Aorta (tissue), 5 donors: ENCODE measurements at regions not wholly inside any gene's neighbourhood (a gene's known extent, or its start where the extent isn't known, plus 50 kb on each side); places are given as distances from the start of the nearest gene placed in this dataset.

ENCODE experiments used
- ATAC-seq: fragments of 200-7000 bp; cut with Tn5 transposase; one replicate; pipeline ENCODE4 v1.9.1; 2022; ENCODE audit warnings: moderate library complexity; ENCODE audit not compliant: low FRiP score
- DNase-seq, 2 donors: peaks; one replicate each; pipeline ENCODE4 v3.0.0-alpha.2; 2020
- H3K27ac ChIP-seq, 2 donors: one replicate each; pipeline ENCODE4 v1.5.1; 2013; ENCODE audit warnings: low read length in 2 of 2, mild to moderate bottlenecking in 2 of 2, moderate library complexity in 2 of 2, control low read depth in 1 of 2, inconsistent platforms in 1 of 2, low read depth in 1 of 2
- H3K27me3 ChIP-seq, 2 donors: one replicate each; pipeline ENCODE4 v1.6.1; 2013; ENCODE audit warnings: control low read depth in 1 of 2, low read length in 1 of 2, mild to moderate bottlenecking in 1 of 2, moderate library complexity in 1 of 2; ENCODE audit not compliant: insufficient read depth in 2 of 2, control insufficient read depth in 1 of 2
- H3K36me3 ChIP-seq, 2 donors: one replicate each; pipeline ENCODE4 v1.6.1; 2013; ENCODE audit warnings: control low read depth in 1 of 2, low read length in 1 of 2, mild to moderate bottlenecking in 1 of 2; ENCODE audit not compliant: insufficient read depth in 2 of 2, control insufficient read depth in 1 of 2
- H3K4me1 ChIP-seq, 2 donors: one replicate each; pipeline ENCODE4 v1.6.1; 2013; ENCODE audit warnings: low read length in 2 of 2, control low read depth in 1 of 2, mild to moderate bottlenecking in 1 of 2, moderate library complexity in 1 of 2; ENCODE audit not compliant: insufficient read depth in 2 of 2, control insufficient read depth in 1 of 2
- H3K4me3 ChIP-seq, 2 donors: one replicate each; pipeline ENCODE4 v1.5.1; 2013; ENCODE audit warnings: low read length in 2 of 2, control low read depth in 1 of 2, mild to moderate bottlenecking in 1 of 2
- H3K9me3 ChIP-seq: one replicate; pipeline ENCODE4 v1.6.1; 2013; ENCODE audit warnings: mild to moderate bottlenecking, low read length; ENCODE audit not compliant: control insufficient read depth
- WGBS, 2 donors: extraction: QIAGEN DNeasy Blood & Tissue Kit; methylation state at CpG; one replicate each; pipeline ENCODE4 v1.1.7; 2013; 5-methylcytosine and 5-hydroxymethylcytosine counted together
- intact Hi-C, 2 donors: fragments of 100-400 bp; cut with DNase I; formaldehyde crosslinking; loops; one replicate each; pipeline versions ENCODE4 v1.14.2 to v1.15.0; 2022
- donor health status: healthy with polysubstance abuse.
- donor health status: Bipolar disorder and iron deficiency.
- donor health status: DM: no; HTN: no; CAD: no.
- donor health status: DM: no; HTN: no; CAD: no.
- donor health status: DM: yes; HTN: yes; CAD: no.

DNA sequence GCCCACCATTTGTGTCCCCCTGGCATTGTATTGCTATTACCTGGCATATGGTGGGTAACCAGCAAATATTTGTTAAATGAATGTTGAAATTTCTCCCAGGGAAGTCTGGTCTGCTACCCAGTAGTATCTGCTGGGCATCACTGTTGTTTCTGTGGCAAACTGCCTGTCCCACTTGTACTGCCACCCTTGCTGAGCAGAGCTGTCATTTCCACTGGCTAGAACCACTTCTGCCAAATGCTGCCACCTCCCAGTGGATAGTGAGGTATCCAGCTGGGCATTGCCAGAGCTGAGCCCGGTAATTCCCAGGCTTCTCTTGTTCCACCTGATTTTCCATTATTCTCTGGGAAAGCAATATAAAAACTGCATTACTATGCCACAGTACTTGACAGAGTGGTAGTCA is 186.7 kb upstream of the NOCT start:
- intact Hi-C loops: no loop called here
- H3K27me3 ChIP-seq: peaks cover 0 to 2% of the 10 kb centered on the region in 2 donors
- DNase-seq (no peak), ATAC-seq (no peak)
- H3K36me3 ChIP-seq: no peaks in the 10 kb centered on the region
- 89 to 93% methylated on average over 1 of the region's 1 CpG for WGBS, 2 donors
- no peaks in the 10 kb centered on the region for H3K4me1 ChIP-seq
- H3K4me3 ChIP-seq: no peak overlapping the region
- peaks cover 1% of the 10 kb centered on the region for H3K9me3 ChIP-seq
- H3K27ac ChIP-seq: no peak overlapping the region

GRCh38 chr4:138826754-138827153 is 188.8 kb upstream of the NOCT start:
- WGBS, 2 donors: 4 to 9% methylated on average over 2 of the region's 2 CpGs
- H3K4me1 ChIP-seq: no peaks in the 10 kb centered on the region
- H3K27me3 ChIP-seq: no peaks in the 10 kb centered on the region
- ATAC-seq (no peak), DNase-seq (no peak)
- peaks cover 1% of the 10 kb centered on the region for H3K9me3 ChIP-seq
- H3K27ac ChIP-seq: no peak overlapping the region
- H3K4me3 ChIP-seq: no peak overlapping the region
- no peaks in the 10 kb centered on the region for H3K36me3 ChIP-seq
- intact Hi-C loops: no loop called here

DNA sequence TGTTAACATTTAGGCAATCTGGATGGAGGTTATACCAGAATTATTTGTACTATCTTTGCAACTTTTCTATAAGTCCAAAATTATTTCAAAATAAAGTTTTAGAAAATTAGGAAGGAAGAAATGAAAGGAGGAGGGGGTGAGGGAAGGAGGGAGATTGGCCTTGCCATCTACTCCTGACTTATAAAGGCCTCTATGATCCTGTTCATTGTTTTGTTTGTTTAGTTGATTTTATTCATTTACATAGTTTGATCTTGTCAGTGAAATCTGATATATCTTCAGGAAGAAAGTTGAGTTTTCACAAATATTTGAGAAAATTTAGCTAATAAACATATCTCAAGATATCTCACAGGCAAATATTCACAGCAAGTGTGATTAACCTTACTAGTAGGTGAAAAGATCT is 189.3 kb upstream of the NOCT start:
- H3K4me3 ChIP-seq: no peak overlapping the region
- DNase-seq (no peak), ATAC-seq (no peak)
- H3K9me3 ChIP-seq: peaks cover 1% of the 10 kb centered on the region
- no peaks in the 10 kb centered on the region for H3K36me3 ChIP-seq
- H3K27me3 ChIP-seq: no peaks in the 10 kb centered on the region
- no peaks in the 10 kb centered on the region for H3K4me1 ChIP-seq
- intact Hi-C loops: no loop called here
- no peak overlapping the region for H3K27ac ChIP-seq

GRCh38 chr4:138821331-138821730 is 194.2 kb upstream of the NOCT start:
- Histone ChIP-seq H3K27me3 (no peaks in the 10 kb centered on the region), H3K4me1 (no peaks in the 10 kb centered on the region), H3K36me3 (no peaks in the 10 kb centered on the region), H3K9me3 (no peaks in the 10 kb centered on the region), H3K4me3 (no peak overlapping the region), H3K27ac (no peak overlapping the region)
- intact Hi-C loops: no loop called here
- DNase-seq (no peak), ATAC-seq (no peak)
- WGBS, 2 donors: 83 to 88% methylated on average over 3 of the region's 3 CpGs

DNA sequence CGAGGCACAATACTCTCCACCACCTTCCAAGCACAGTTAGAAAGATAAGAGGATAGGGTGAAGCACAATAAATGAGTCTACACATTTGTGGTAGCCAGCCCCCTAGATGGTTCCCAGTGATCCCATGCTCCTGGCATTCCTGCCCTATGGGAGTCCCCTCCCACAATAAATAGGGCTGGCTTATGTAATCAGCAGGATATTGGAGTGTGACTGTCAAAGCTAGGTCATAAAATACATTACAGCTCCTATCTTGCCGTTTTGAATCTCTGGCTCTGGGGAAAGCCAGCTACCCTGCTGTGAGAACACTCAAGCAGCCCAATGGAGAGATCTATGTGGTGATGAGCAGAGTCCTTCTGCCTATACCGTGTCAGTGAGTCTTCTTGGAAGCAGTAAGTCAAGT is 198.7 kb upstream of the NOCT start:
- H3K27ac ChIP-seq: no peak overlapping the region
- no peaks in the 10 kb centered on the region for H3K27me3 ChIP-seq
- ATAC-seq (no peak), DNase-seq (no peak)
- H3K36me3 ChIP-seq: no peaks in the 10 kb centered on the region
- no peak overlapping the region for H3K4me3 ChIP-seq
- H3K9me3 ChIP-seq: no peaks in the 10 kb centered on the region
- no peaks in the 10 kb centered on the region for H3K4me1 ChIP-seq
- intact Hi-C loops: no loop called here
- WGBS, 2 donors: 72 to 79% methylated on average over 3 of the region's 3 CpGs

DNA sequence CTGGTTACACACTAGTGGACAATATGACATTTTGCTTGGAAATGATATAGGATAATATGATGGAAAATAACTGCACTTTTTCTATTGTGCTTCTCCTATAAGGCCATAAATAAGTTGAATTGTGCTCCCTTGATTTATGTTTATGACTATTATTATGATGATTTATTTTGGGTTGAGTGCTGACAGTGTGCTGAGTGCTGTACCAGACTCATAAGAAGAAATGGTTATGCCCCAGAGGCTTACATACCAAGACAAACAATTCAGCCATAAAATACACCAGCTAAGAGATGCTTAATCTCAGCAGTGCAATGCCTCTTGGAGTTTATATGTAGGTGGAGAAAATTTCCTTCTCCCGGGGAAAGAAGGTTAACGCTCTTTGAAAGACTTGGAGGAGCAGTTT is 199.8 kb upstream of the NOCT start:
- DNase-seq: no peak
- no peaks in the 10 kb centered on the region for H3K4me1 ChIP-seq
- no peaks in the 10 kb centered on the region for H3K36me3 ChIP-seq
- H3K27me3 ChIP-seq: no peaks in the 10 kb centered on the region
- intact Hi-C loops: no loop called here
- H3K4me3 ChIP-seq: no peak overlapping the region
- WGBS, 2 donors: 22 to 42% methylated on average over 2 of the region's 2 CpGs
- ATAC-seq: no peak
- H3K27ac ChIP-seq: no peak overlapping the region
- H3K9me3 ChIP-seq: no peaks in the 10 kb centered on the region

DNA sequence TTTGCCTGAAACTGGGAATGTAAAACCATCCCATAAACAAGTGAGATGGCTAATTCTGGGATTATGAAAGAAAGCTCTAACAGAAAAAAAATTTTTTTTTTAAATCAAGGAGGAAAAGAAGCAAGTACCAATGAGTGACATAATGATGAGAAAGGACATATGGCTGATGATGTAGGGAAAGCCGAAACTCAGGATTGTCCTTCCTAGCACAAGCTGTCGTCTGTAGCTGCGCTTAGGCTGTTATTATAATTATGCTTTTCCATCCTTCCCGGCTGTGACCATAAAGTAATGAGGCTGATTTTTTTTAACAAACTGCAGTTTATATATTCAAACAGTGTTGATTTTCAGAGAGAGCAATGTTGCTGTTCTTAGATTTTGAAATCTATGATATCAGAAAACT is 209.8 kb upstream of the NOCT start:
- Histone ChIP-seq H3K4me3 (no peak overlapping the region), H3K4me1 (no peaks in the 10 kb centered on the region), H3K9me3 (no peaks in the 10 kb centered on the region), H3K27ac (no peak overlapping the region), H3K27me3 (no peaks in the 10 kb centered on the region), H3K36me3 (no peaks in the 10 kb centered on the region)
- DNase-seq (no peak), ATAC-seq (no peak)
- intact Hi-C loops: no loop called here
- WGBS, 2 donors: 43 to 64% methylated on average over 4 of the region's 4 CpGs

DNA sequence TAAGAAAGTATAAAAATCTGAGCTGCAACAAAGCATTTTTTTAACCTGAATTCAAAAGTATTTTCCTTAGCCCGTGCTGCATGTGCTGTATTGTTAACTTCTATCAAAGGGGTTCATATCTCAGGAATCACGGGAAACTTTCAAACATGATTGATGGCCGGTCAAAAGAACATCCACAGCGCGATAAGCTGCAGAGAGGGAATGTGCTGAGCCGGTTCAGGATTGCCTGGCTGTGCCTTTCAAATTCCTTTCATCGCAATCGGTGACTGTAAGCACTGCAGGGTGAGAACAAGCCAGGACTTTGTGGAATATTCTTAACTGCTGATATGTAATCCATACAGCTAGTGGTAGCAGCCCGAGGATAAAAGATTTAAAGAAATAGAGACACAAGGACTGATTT is 210.9 kb upstream of the NOCT start:
- no peak overlapping the region for H3K27ac ChIP-seq
- no peaks in the 10 kb centered on the region for H3K36me3 ChIP-seq
- H3K9me3 ChIP-seq: no peaks in the 10 kb centered on the region
- DNase-seq (no peak), ATAC-seq (peak; percentile 57)
- 1 to 2% methylated on average over 9 of the region's 9 CpGs for WGBS, 2 donors
- H3K4me3 ChIP-seq: no peak overlapping the region
- no peaks in the 10 kb centered on the region for H3K4me1 ChIP-seq
- no peaks in the 10 kb centered on the region for H3K27me3 ChIP-seq
- intact Hi-C loops: no loop called here

GRCh38 chr4:138803051-138803450 is 212.5 kb upstream of the NOCT start:
- 41 to 53% methylated on average over 4 of the region's 4 CpGs for WGBS, 2 donors
- Histone ChIP-seq H3K4me3 (no peak overlapping the region), H3K36me3 (no peaks in the 10 kb centered on the region), H3K9me3 (no peaks in the 10 kb centered on the region), H3K27ac (no peak overlapping the region), H3K27me3 (no peaks in the 10 kb centered on the region), H3K4me1 (no peaks in the 10 kb centered on the region)
- intact Hi-C loops: no loop called here
- no peak for DNase-seq
- no peak for ATAC-seq

- intact Hi-C loops: no loop called here
- no peak overlapping the region for H3K4me3 ChIP-seq
Measured at GRCh38 chr4:138802499-138802898, 213.1 kb upstream of the NOCT start.

More at GRCh38 chr4:138802499-138802898, 213.1 kb upstream of the NOCT start:
- Histone ChIP-seq H3K27ac (no peak overlapping the region), H3K36me3 (no peaks in the 10 kb centered on the region), H3K4me1 (no peaks in the 10 kb centered on the region), H3K9me3 (no peaks in the 10 kb centered on the region), H3K27me3 (no peaks in the 10 kb centered on the region)
- ATAC-seq (no peak), DNase-seq (no peak)
